H1 (cell line): ENCODE measurements at regions not wholly inside any gene's neighbourhood (a gene's known extent, or its start where the extent isn't known, plus 50 kb on each side); places are given as distances from the start of the nearest gene placed in this dataset.

Source experiments
- FOSL1 ChIP-seq: IDR thresholded peaks from 2 replicates; pipeline ENCODE4 v1.6.1; 2011; ENCODE audit warnings: mild to moderate bottlenecking, low read depth, low read length, moderate library complexity; ENCODE audit not compliant: insufficient read depth
- JUN ChIP-seq: IDR thresholded peaks from 2 replicates; pipeline ENCODE4 v1.6.1; 2011; ENCODE audit warnings: low read depth, mild to moderate bottlenecking, improper control_type of control experiment, low read length
- JUND ChIP-seq: IDR thresholded peaks from 2 replicates; pipeline ENCODE4 v1.6.1; 2011; ENCODE audit warnings: mild to moderate bottlenecking, improper control_type of control experiment, low read length
- SIN3A ChIP-seq, 2 experiments: IDR thresholded peaks in 1 of 2; conservative IDR thresholded peaks in 1 of 2; 2 replicates each; pipeline ENCODE4 v1.6.1; 2011 to 2012; ENCODE audit warnings: low read length in 2 of 2, improper control_type of control experiment in 1 of 2, low read depth in 1 of 2, mild to moderate bottlenecking in 1 of 2
- TF ChIP-seq, protein P1 (sequence below): fragments of 300-600 bp; sonication (generic); IDR thresholded peaks from 2 replicates; pipeline ENCODE4 v1.7.1; 2012; ENCODE audit warnings: low read length, moderate library complexity, mild to moderate bottlenecking, inconsistent platforms; ENCODE audit not compliant: insufficient replicate concordance

DNA sequence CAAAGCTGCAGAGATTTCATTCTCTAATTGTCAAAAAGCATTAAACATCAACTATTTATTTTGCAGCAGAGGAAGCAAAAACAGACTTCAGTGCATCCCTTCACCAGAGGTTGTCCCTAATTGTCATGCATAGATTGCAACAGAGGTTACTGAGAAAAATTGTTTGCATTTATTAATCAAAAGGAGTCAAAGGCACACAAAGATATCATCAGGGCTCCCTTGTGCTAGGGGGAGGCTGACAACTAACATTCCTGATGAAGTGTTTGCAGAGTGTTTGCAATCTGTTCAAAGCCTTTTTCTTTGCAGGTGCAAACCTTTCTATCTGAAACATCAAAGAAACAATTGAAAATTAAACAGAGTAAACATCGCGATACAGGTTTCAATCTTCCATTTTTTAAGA lies 227.5 kb downstream of the TEX36 start (continued):
- TF ChIP-seq, protein P1, sequence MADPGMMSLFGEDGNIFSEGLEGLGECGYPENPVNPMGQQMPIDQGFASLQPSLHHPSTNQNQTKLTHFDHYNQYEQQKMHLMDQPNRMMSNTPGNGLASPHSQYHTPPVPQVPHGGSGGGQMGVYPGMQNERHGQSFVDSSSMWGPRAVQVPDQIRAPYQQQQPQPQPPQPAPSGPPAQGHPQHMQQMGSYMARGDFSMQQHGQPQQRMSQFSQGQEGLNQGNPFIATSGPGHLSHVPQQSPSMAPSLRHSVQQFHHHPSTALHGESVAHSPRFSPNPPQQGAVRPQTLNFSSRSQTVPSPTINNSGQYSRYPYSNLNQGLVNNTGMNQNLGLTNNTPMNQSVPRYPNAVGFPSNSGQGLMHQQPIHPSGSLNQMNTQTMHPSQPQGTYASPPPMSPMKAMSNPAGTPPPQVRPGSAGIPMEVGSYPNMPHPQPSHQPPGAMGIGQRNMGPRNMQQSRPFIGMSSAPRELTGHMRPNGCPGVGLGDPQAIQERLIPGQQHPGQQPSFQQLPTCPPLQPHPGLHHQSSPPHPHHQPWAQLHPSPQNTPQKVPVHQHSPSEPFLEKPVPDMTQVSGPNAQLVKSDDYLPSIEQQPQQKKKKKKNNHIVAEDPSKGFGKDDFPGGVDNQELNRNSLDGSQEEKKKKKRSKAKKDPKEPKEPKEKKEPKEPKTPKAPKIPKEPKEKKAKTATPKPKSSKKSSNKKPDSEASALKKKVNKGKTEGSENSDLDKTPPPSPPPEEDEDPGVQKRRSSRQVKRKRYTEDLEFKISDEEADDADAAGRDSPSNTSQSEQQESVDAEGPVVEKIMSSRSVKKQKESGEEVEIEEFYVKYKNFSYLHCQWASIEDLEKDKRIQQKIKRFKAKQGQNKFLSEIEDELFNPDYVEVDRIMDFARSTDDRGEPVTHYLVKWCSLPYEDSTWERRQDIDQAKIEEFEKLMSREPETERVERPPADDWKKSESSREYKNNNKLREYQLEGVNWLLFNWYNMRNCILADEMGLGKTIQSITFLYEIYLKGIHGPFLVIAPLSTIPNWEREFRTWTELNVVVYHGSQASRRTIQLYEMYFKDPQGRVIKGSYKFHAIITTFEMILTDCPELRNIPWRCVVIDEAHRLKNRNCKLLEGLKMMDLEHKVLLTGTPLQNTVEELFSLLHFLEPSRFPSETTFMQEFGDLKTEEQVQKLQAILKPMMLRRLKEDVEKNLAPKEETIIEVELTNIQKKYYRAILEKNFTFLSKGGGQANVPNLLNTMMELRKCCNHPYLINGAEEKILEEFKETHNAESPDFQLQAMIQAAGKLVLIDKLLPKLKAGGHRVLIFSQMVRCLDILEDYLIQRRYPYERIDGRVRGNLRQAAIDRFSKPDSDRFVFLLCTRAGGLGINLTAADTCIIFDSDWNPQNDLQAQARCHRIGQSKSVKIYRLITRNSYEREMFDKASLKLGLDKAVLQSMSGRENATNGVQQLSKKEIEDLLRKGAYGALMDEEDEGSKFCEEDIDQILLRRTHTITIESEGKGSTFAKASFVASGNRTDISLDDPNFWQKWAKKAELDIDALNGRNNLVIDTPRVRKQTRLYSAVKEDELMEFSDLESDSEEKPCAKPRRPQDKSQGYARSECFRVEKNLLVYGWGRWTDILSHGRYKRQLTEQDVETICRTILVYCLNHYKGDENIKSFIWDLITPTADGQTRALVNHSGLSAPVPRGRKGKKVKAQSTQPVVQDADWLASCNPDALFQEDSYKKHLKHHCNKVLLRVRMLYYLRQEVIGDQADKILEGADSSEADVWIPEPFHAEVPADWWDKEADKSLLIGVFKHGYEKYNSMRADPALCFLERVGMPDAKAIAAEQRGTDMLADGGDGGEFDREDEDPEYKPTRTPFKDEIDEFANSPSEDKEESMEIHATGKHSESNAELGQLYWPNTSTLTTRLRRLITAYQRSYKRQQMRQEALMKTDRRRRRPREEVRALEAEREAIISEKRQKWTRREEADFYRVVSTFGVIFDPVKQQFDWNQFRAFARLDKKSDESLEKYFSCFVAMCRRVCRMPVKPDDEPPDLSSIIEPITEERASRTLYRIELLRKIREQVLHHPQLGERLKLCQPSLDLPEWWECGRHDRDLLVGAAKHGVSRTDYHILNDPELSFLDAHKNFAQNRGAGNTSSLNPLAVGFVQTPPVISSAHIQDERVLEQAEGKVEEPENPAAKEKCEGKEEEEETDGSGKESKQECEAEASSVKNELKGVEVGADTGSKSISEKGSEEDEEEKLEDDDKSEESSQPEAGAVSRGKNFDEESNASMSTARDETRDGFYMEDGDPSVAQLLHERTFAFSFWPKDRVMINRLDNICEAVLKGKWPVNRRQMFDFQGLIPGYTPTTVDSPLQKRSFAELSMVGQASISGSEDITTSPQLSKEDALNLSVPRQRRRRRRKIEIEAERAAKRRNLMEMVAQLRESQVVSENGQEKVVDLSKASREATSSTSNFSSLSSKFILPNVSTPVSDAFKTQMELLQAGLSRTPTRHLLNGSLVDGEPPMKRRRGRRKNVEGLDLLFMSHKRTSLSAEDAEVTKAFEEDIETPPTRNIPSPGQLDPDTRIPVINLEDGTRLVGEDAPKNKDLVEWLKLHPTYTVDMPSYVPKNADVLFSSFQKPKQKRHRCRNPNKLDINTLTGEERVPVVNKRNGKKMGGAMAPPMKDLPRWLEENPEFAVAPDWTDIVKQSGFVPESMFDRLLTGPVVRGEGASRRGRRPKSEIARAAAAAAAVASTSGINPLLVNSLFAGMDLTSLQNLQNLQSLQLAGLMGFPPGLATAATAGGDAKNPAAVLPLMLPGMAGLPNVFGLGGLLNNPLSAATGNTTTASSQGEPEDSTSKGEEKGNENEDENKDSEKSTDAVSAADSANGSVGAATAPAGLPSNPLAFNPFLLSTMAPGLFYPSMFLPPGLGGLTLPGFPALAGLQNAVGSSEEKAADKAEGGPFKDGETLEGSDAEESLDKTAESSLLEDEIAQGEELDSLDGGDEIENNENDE = no peak
- no peak for TF ChIP-seq JUN
- TF ChIP-seq SIN3A (conservative IDR thresholded peaks at IDR 0.05 in 1 of 2, IDR thresholded peaks at IDR 0.05 in 1 of 2; ENCODE audit: low read depth in 1 of 2, low read length in 2 of 2) = no peak
- TF ChIP-seq JUND = no peak
- no peak for TF ChIP-seq FOSL1
